ENCODE measurements at regions not wholly inside any gene's neighbourhood (a gene's known extent, or its start where the extent isn't known, plus 50 kb on each side); places are given as distances from the start of the nearest gene placed in this dataset.

- DNase-seq (ENCODE audit: low spot score): no peak
- Mint-ChIP-seq H3K27me3 (ENCODE audit: insufficient read depth, low read depth) (peaks cover 4% of the 10 kb centered on the region), H3K36me3 (no peaks in the 10 kb centered on the region), H3K27ac (no peak overlapping the region), H3K4me1 (no peaks in the 10 kb centered on the region), H3K4me3 (no peak overlapping the region), H3K9me3 (no peaks in the 10 kb centered on the region)
- Histone ChIP-seq H3K4me1 (no peaks in the 10 kb centered on the region), H2AFZ (replicated peaks) (no peak overlapping the region), H3K4me2 (no peak overlapping the region), H4K20me1 (ENCODE audit: low read depth) (no peaks in the 10 kb centered on the region), H3K79me2 (ENCODE audit: low read depth) (no peaks in the 10 kb centered on the region), H3K9ac (no peak overlapping the region), H3K9me3 (ENCODE audit: low read depth) (no peaks in the 10 kb centered on the region), H3K4me3 (no peak overlapping the region), H3K36me3 (no peaks in the 10 kb centered on the region), H3K27ac (no peak overlapping the region), H3F3A (ENCODE audit: low read depth) (no peaks in the 10 kb centered on the region), H3K27me3 (no peaks in the 10 kb centered on the region)
- TF ChIP-seq, protein P1, sequence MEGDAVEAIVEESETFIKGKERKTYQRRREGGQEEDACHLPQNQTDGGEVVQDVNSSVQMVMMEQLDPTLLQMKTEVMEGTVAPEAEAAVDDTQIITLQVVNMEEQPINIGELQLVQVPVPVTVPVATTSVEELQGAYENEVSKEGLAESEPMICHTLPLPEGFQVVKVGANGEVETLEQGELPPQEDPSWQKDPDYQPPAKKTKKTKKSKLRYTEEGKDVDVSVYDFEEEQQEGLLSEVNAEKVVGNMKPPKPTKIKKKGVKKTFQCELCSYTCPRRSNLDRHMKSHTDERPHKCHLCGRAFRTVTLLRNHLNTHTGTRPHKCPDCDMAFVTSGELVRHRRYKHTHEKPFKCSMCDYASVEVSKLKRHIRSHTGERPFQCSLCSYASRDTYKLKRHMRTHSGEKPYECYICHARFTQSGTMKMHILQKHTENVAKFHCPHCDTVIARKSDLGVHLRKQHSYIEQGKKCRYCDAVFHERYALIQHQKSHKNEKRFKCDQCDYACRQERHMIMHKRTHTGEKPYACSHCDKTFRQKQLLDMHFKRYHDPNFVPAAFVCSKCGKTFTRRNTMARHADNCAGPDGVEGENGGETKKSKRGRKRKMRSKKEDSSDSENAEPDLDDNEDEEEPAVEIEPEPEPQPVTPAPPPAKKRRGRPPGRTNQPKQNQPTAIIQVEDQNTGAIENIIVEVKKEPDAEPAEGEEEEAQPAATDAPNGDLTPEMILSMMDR (IDR thresholded peaks at IDR 0.05): no peak
These were observed 451.4 kb upstream of the SLC14A2 start for GRCh38 chr18:45163871-45164270.

- H3F3A ChIP-seq (ENCODE audit: low read depth): no peaks in the 10 kb centered on the region
- H3K27ac ChIP-seq: no peak overlapping the region
- Mint-ChIP-seq H3K9me3 (no peaks in the 10 kb centered on the region), H3K27me3 (ENCODE audit: insufficient read depth, low read depth) (peaks cover 6% of the 10 kb centered on the region), H3K36me3 (no peaks in the 10 kb centered on the region), H3K27ac (no peak overlapping the region), H3K4me3 (no peak overlapping the region), H3K4me1 (no peaks in the 10 kb centered on the region)
- no peak overlapping the region for H3K9ac ChIP-seq
- no peaks in the 10 kb centered on the region for H4K20me1 ChIP-seq (ENCODE audit: low read depth)
- no peak overlapping the region for H2AFZ ChIP-seq (replicated peaks)
- H3K9me3 ChIP-seq (ENCODE audit: low read depth): no peaks in the 10 kb centered on the region
- TF ChIP-seq EZH2 (IDR thresholded peaks at IDR 0.05): no peak
- TF ChIP-seq, protein P1 (IDR thresholded peaks at IDR 0.05): no peak
- TF ChIP-seq EZH2phosphoT487 (IDR thresholded peaks at IDR 0.05): no peak
- H3K4me1 ChIP-seq: no peaks in the 10 kb centered on the region
- H3K36me3 ChIP-seq: no peaks in the 10 kb centered on the region
- H3K27me3 ChIP-seq: no peaks in the 10 kb centered on the region
- no peak overlapping the region for H3K4me2 ChIP-seq
- no peak for DNase-seq (ENCODE audit: low spot score)
- H3K4me3 ChIP-seq: no peak overlapping the region
- H3K79me2 ChIP-seq (ENCODE audit: low read depth): no peaks in the 10 kb centered on the region
These were observed 450.7 kb upstream of the SLC14A2 start for GRCh38 chr18:45164551-45164950.

GRCh38 chr18:45165176-45165713 is 450.0 kb upstream of the SLC14A2 start:
- peaks cover 6% of the 10 kb centered on the region for H3K27me3 Mint-ChIP-seq (ENCODE audit: insufficient read depth, low read depth)

More at GRCh38 chr18:45165176-45165713, 450.0 kb upstream of the SLC14A2 start:
- H3K9ac ChIP-seq: no peak overlapping the region
- no peaks in the 10 kb centered on the region for H3K79me2 ChIP-seq (ENCODE audit: low read depth)
- Mint-ChIP-seq H3K4me1 (no peaks in the 10 kb centered on the region), H3K36me3 (no peaks in the 10 kb centered on the region), H3K9me3 (no peaks in the 10 kb centered on the region), H3K27ac (no peak overlapping the region), H3K4me3 (no peak overlapping the region)
- H3K4me1 ChIP-seq: no peaks in the 10 kb centered on the region
- no peak for DNase-seq (ENCODE audit: low spot score)
- H3K27me3 ChIP-seq: no peaks in the 10 kb centered on the region
- H3K4me2 ChIP-seq: no peak overlapping the region
- no peaks in the 10 kb centered on the region for H3K36me3 ChIP-seq
- no peak overlapping the region for H3K27ac ChIP-seq
- H3K9me3 ChIP-seq (ENCODE audit: low read depth): no peaks in the 10 kb centered on the region
- no peaks in the 10 kb centered on the region for H3F3A ChIP-seq (ENCODE audit: low read depth)
- H3K4me3 ChIP-seq: no peak overlapping the region
- no peaks in the 10 kb centered on the region for H4K20me1 ChIP-seq (ENCODE audit: low read depth)
- no peak overlapping the region for H2AFZ ChIP-seq (replicated peaks)
- no peak for TF ChIP-seq EZH2phosphoT487 (IDR thresholded peaks at IDR 0.05)
- TF ChIP-seq, protein P1 (IDR thresholded peaks at IDR 0.05): no peak
- no peak for TF ChIP-seq EZH2 (IDR thresholded peaks at IDR 0.05)
